T47D (cell line): ENCODE measurements at regions not wholly inside any gene's neighbourhood (a gene's known extent, or its start where the extent isn't known, plus 50 kb on each side); places are given as distances from the start of the nearest gene placed in this dataset.
"Not testable (repeated sequence)": the region's sequence is repeated elsewhere in the genome, so short reads cannot be mapped to it uniquely, and the experiment has no call there.

Source experiments
- DNase-seq, 2 experiments: peaks; one replicate each; pipeline versions ENCODE4 v3.0.0 to v3.0.0-alpha.2; 2011 to 2012; ENCODE audit warnings: low read depth in 1 of 2, low spot score in 1 of 2
- JUND ChIP-seq: IDR thresholded peaks from 2 replicates; pipeline ENCODE4 v1.6.1; 2012; ENCODE audit warnings: low read depth
- in situ Hi-C: cut with HindIII; loops from 2 replicates; pipeline ENCODE4 v1.10.0; 2016; ENCODE audit warnings: low sequenced_read_pairs, low pct_unique_long_range_greater_than_20kb

DNA sequence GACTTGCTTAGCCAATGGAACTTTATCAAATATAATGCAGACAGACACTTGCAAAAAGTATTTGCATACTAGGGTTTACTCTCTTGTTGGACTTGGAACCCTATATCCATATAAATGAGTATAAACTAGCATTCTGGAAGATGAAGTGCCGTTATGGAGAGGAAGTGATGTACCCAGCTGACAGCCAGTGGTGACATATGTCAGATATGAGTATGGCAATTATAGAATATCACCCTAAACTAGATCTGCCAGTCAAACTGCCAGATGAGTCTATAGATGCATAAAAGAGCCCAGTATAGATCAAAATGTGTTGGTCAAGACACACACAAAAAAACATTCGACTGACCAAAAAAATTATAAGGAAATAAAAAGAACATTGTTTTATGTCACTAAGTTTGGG is 739.3 kb downstream of the PLA2G4A start:
- no peak for DNase-seq
- in situ Hi-C loops = no loop called here

DNA sequence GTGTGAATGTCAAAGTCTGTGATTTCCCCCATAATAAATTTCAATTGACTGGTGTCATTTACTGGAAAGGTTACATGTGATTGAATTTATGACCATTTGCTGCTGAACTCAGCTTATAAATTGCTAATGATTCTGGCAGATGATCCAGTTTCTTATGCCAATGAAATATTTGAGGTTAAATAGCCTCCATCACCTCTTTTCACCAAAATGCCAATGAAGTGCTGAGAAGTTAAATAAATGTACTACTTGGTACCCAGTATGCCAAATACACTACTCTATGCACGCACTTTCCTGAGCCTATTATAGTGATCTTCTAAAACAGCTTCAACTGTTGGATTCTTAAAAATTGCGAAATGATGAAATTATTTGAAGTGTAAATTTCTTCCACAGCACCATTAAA is 741.4 kb downstream of the PLA2G4A start:
- TF ChIP-seq JUND = no peak
- in situ Hi-C loops = no loop called here
- DNase-seq = no peak

More for the DNA sequence above, 739.3 kb downstream of the PLA2G4A start:
- no peak for TF ChIP-seq JUND

DNA sequence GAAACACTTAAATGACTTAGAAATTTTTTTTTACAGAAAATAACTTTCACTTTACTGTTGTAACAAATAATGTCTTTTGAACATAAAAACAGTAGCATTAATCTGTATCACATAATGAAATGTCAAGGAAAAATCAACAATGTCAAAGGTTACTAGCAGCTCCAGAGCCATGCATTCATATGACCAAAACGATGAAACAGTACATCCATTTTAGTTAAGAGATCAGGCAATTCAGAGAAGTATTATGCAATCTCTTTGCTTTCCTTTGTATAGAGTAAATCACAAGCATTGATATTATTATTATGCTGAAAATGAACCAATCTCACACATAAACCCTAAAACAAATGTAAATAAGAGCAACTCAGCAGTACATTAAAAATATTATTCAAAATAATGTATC is 748.9 kb downstream of the PLA2G4A start:
- in situ Hi-C loops = no loop called here
- DNase-seq = no peak

DNA sequence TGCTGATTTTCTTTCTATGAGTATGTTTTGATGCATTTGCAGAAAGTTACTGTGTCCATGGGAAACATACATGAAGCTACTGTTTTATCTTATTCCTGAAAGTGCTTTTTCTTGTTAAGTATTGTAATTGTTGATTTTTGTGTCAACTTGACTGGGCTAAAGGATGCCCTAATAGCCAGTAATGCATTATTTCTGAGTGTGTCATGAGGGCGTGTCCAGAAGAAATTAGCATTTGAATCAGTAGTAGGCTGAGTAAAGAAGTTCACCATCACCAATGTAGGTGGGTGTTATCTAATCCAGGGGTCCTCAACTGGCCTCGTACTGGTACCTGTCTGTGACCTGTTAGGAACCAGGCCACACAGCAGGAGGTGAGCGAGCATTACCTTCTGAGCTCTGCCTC is 760.2 kb downstream of the PLA2G4A start:
- DNase-seq = no peak
- in situ Hi-C loops = no loop called here
- TF ChIP-seq JUND = no peak

More for the DNA sequence above, 748.9 kb downstream of the PLA2G4A start:
- TF ChIP-seq JUND = no peak

DNA sequence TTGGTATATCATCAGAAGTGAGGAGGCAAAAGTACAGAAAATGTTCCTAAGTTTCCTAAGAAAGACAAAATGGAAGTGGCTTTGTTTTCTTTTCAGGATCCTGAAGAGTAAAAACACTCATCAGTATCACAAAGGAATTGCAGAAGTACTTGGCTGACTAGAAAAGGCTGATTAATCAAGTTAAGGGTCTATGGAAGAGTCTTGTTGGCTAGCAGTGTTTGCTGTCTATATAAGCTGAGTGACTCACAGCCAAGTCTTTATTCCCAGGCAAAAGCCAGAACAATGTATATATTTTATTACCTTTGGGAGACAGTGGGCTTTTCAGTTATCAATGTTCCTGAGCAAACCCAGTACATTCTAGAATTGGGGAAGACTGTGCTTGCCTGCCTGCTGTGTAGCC is 777.0 kb downstream of the PLA2G4A start:
- no peak for TF ChIP-seq JUND
- in situ Hi-C loops = no loop called here
- no peak for DNase-seq

- DNase-seq, in situ Hi-C loops: not testable (repeated sequence)
Observed at GRCh38 chr1:187615853-187616735, 787.3 kb downstream of the PLA2G4A start.

- DNase-seq, in situ Hi-C loops: not testable (repeated sequence)
Observed at GRCh38 chr1:187616830-187617229, 788.1 kb downstream of the PLA2G4A start.

GRCh38 chr1:187617776-187618175 is 789.0 kb downstream of the PLA2G4A start:
- DNase-seq = no peak
- in situ Hi-C loops = no loop called here
- no peak for TF ChIP-seq JUND

GRCh38 chr1:187619175-187619574 is 790.4 kb downstream of the PLA2G4A start:
- TF ChIP-seq JUND = no peak
- no peak for DNase-seq
- in situ Hi-C loops = no loop called here

- in situ Hi-C loops = no loop called here
- no peak for TF ChIP-seq JUND
- peak; percentile 54 to 85 for DNase-seq
Observed at GRCh38 chr1:187621951-187622350, 793.2 kb downstream of the PLA2G4A start.

GRCh38 chr1:187622545-187622944 is 793.8 kb downstream of the PLA2G4A start:
- in situ Hi-C loops = no loop called here
- no peak for DNase-seq
- TF ChIP-seq JUND = no peak

- no peak for DNase-seq
- in situ Hi-C loops = no loop called here
Observed at GRCh38 chr1:187624812-187625545, 796.2 kb downstream of the PLA2G4A start.

GRCh38 chr1:187626056-187626455 is 797.3 kb downstream of the PLA2G4A start:
- DNase-seq = peak in 1 of 2 experiments; percentile 85
- TF ChIP-seq JUND = no peak
- in situ Hi-C loops = no loop called here

More at GRCh38 chr1:187624812-187625545, 796.2 kb downstream of the PLA2G4A start:
- no peak for TF ChIP-seq JUND

GRCh38 chr1:187627516-187627915 is 798.8 kb downstream of the PLA2G4A start:
- no peak for DNase-seq
- in situ Hi-C loops = no loop called here
- no peak for TF ChIP-seq JUND
